ENCODE measurements at regions not wholly inside any gene's neighbourhood (a gene's known extent, or its start where the extent isn't known, plus 50 kb on each side); places are given as distances from the start of the nearest gene placed in this dataset.

DNA sequence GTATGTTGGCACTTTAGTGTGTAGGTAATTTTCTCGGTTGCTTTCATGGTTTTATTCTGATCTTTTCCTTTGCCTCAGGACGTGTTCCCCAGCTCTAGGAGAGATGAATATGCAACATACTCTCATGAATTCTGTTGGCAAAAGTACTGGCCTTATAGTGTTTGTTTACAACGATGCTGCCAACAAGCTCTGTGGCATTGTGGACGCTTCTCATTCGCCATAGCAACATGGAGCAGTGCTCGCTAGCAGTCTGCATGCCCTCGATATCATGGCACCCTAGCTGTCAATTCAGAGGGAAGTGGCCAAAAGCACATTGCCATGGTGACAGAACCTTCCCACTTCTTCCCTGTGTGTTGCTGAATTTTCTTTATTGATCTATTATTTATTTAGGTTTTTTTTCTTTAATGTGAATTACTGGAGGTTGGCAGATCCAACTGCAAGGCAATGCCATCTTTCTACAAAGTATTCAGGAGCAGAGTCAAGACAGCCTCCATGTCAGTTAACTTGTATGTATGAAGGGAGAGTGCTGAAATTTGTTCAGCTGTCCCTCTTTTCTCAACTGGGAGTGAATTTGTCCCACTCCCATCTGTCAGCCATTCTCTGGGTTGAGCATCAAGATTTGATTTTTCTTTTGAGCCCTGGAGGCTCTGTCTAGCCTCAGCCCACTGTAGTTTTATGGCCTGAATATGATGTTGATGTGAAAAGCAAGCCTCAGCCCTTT lies 224.9 kb upstream of the VCX3A start:
- CTCF ChIA-PET, result no interaction called here

DNA sequence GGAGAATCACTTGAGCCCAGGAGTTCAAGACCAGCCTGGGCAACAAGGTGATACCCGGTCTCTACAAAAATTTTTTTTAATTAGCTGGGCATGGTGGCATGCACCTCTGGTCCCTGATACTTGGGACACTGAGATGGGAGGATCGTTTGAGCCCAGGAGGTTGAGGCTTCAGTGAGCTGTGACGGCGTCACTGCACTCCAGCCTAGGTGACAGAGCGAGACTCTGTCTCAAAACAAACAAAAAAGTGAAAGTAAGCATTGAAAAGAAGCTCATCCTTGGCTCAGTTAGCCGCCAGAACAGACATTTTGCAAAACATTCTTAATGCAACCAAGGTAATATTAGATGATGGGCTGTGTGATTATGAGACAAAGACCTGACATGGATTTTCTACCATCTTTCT lies 223.3 kb upstream of the VCX3A start:
- Histone ChIP-seq H3K9me2 (ENCODE audit: insufficient read depth) (no peaks in the 10 kb centered on the region), H3K27ac (no peak overlapping the region), H3K79me2 (ENCODE audit: low read depth) (no peaks in the 10 kb centered on the region), H3K4me2 (no peak overlapping the region), H3F3A (ENCODE audit: insufficient read depth, low read depth) (no peaks in the 10 kb centered on the region), H3K27me3 (ENCODE audit: insufficient read depth, low read depth) (no peaks in the 10 kb centered on the region), H2AFZ (no peak overlapping the region), H3K4me3 (no peak overlapping the region), H3K36me3 (ENCODE audit: low read depth) (no peaks in the 10 kb centered on the region), H4K20me1 (ENCODE audit: insufficient read depth) (no peaks in the 10 kb centered on the region), H3K9me3 (ENCODE audit: insufficient read depth, low read depth) (no peaks in the 10 kb centered on the region), H3K4me1 (replicated peaks; ENCODE audit: insufficient read depth) (no peaks in the 10 kb centered on the region)
- intact Hi-C loops (cut with micrococcal nuclease; ENCODE audit: unreplicated experiment), result no loop called here
- ChIA-PET CTCF (no interaction called here), POLR2A (ENCODE audit: unreplicated experiment) (no interaction called here)
- no TSS peak for BruUV-seq (replicated peaks)
- no peak for TF ChIP-seq EZH2 (IDR thresholded peaks at IDR 0.05; ENCODE audit: low read depth)
- TF ChIP-seq, protein P1, sequence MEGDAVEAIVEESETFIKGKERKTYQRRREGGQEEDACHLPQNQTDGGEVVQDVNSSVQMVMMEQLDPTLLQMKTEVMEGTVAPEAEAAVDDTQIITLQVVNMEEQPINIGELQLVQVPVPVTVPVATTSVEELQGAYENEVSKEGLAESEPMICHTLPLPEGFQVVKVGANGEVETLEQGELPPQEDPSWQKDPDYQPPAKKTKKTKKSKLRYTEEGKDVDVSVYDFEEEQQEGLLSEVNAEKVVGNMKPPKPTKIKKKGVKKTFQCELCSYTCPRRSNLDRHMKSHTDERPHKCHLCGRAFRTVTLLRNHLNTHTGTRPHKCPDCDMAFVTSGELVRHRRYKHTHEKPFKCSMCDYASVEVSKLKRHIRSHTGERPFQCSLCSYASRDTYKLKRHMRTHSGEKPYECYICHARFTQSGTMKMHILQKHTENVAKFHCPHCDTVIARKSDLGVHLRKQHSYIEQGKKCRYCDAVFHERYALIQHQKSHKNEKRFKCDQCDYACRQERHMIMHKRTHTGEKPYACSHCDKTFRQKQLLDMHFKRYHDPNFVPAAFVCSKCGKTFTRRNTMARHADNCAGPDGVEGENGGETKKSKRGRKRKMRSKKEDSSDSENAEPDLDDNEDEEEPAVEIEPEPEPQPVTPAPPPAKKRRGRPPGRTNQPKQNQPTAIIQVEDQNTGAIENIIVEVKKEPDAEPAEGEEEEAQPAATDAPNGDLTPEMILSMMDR (conservative IDR thresholded peaks at IDR 0.05), result no peak
- DNase-seq, result no peak

More for the DNA sequence above, 224.9 kb upstream of the VCX3A start:
- Histone ChIP-seq H3F3A (ENCODE audit: insufficient read depth, low read depth) (no peaks in the 10 kb centered on the region), H3K9me2 (ENCODE audit: insufficient read depth) (no peaks in the 10 kb centered on the region), H3K27me3 (ENCODE audit: insufficient read depth, low read depth) (no peaks in the 10 kb centered on the region), H3K79me2 (ENCODE audit: low read depth) (no peaks in the 10 kb centered on the region), H4K20me1 (ENCODE audit: insufficient read depth) (no peaks in the 10 kb centered on the region), H3K4me2 (no peak overlapping the region), H3K27ac (no peak overlapping the region), H3K4me1 (replicated peaks; ENCODE audit: insufficient read depth) (no peaks in the 10 kb centered on the region), H3K4me3 (no peak overlapping the region), H3K9me3 (ENCODE audit: insufficient read depth, low read depth) (no peaks in the 10 kb centered on the region), H3K36me3 (ENCODE audit: low read depth) (no peaks in the 10 kb centered on the region), H2AFZ (no peak overlapping the region)
- POLR2A ChIA-PET (ENCODE audit: unreplicated experiment), result no interaction called here
- no peak for DNase-seq
- no TSS peak for BruUV-seq (replicated peaks)
- TF ChIP-seq EZH2 (IDR thresholded peaks at IDR 0.05; ENCODE audit: low read depth), result no peak
- TF ChIP-seq, protein P1 (conservative IDR thresholded peaks at IDR 0.05), result no peak
- intact Hi-C loops (cut with micrococcal nuclease; ENCODE audit: unreplicated experiment), result no loop called here

DNA sequence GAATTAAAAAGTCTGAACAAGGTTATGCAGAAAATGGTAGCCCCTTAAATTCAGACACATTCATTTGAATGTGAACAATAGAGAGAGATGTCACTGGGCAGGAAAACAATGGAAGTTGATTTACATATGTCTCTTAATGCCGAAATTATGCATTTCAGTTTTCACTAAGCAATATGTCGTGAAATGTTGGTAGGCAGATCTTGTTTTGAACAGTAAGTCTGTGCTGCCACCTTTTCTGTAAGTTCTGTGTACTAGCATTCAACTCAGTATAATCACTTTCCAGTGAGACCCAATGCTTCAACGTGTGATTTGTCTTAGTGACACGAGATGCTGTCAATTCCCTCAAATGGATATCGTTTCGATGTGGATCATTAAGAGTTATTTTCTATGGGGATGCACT lies 222.7 kb upstream of the VCX3A start:
- BruUV-seq (replicated peaks), result no TSS peak
- H3K27ac ChIP-seq, result no peak overlapping the region
- CTCF ChIA-PET, result no interaction called here
- POLR2A ChIA-PET (ENCODE audit: unreplicated experiment), result no interaction called here
- no peak overlapping the region for H3K4me2 ChIP-seq
- no peaks in the 10 kb centered on the region for H3K4me1 ChIP-seq (replicated peaks; ENCODE audit: insufficient read depth)
- H3K79me2 ChIP-seq (ENCODE audit: low read depth), result no peaks in the 10 kb centered on the region
- H3K9me3 ChIP-seq (ENCODE audit: insufficient read depth, low read depth), result no peaks in the 10 kb centered on the region
- H3K9me2 ChIP-seq (ENCODE audit: insufficient read depth), result no peaks in the 10 kb centered on the region
- intact Hi-C loops (cut with micrococcal nuclease; ENCODE audit: unreplicated experiment), result no loop called here
- H2AFZ ChIP-seq, result no peak overlapping the region
- no peak for DNase-seq
- H3K4me3 ChIP-seq, result no peak overlapping the region
- H3K36me3 ChIP-seq (ENCODE audit: low read depth), result no peaks in the 10 kb centered on the region
- no peaks in the 10 kb centered on the region for H4K20me1 ChIP-seq (ENCODE audit: insufficient read depth)
- TF ChIP-seq EZH2 (IDR thresholded peaks at IDR 0.05; ENCODE audit: low read depth), result no peak
- TF ChIP-seq, protein P1 (conservative IDR thresholded peaks at IDR 0.05), result no peak
- H3K27me3 ChIP-seq (ENCODE audit: insufficient read depth, low read depth), result no peaks in the 10 kb centered on the region
- H3F3A ChIP-seq (ENCODE audit: insufficient read depth, low read depth), result no peaks in the 10 kb centered on the region
